ENCODE measurements at regions not wholly inside any gene's neighbourhood (a gene's known extent, or its start where the extent isn't known, plus 50 kb on each side); places are given as distances from the start of the nearest gene placed in this dataset.
A peak's percentile ranks its signal among the peaks of the same experiment; 100 is the strongest.

GRCh38 chr10:77712207-77712606, 74.6 kb upstream of the KCNMA1 start:
- intact Hi-C loops (cut with DNase I): loop anchor here (10.0 kb wide), 1 partner anchor 547 kb away; no protein-coding TSS in a partner anchor
- no peak for DNase-seq (ENCODE audit: low spot score)

GRCh38 chr10:77711683-77712049, 74.1 kb upstream of the KCNMA1 start:
- no peak for DNase-seq (ENCODE audit: low spot score)
- intact Hi-C loops (cut with DNase I): loop anchor here (10.0 kb wide), 1 partner anchor 547 kb away; no protein-coding TSS in a partner anchor

DNA sequence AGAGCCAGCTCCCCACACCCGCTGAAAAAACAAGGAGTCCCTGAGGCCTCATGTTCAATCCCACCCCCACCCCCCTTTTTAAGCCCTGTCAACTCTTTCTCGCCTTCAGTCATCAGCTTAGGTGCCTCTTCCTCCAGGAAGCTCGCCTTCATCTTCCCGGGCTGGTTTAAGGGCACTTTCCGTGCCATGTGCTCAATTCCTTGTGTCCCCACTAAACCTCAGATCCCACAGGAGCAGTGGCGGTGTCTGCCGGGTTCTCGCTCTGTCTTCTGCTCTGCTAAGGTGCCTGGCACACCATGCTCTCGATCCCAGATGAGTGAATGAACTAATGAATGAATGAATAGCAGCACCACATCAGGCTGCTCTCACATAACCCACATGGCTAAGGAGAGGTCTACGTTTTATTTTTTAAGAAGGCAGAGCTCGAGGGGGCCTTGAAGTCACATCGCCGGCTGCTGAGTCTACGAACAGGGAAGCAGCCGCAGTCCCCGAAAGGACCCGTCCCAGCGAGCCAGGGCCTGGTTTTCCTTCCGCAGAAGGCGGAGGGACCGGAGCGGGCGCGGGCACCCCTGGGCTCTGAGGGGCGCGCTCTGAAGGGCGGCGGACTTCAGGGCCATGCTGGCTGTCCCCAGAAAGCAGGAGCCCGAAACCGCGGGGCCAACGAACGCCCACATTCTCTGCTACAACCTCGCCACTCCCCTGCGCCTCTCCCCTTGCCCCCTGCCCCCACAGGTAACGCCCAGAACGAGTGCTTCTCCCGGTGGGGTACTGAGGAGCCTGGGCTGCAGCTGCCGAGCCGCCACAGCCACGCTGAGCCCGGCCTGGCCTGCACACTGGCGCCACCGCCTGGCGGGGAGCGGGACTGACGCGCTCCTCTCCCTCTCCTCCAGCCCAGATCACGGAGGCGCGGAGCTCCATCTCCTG, 73.4 kb upstream of the KCNMA1 start:
- intact Hi-C loops (cut with DNase I): loop anchor here (10.0 kb wide), 1 partner anchor 546 kb away; no protein-coding TSS in a partner anchor
- DNase-seq (ENCODE audit: low spot score): peak; percentile 93

DNA sequence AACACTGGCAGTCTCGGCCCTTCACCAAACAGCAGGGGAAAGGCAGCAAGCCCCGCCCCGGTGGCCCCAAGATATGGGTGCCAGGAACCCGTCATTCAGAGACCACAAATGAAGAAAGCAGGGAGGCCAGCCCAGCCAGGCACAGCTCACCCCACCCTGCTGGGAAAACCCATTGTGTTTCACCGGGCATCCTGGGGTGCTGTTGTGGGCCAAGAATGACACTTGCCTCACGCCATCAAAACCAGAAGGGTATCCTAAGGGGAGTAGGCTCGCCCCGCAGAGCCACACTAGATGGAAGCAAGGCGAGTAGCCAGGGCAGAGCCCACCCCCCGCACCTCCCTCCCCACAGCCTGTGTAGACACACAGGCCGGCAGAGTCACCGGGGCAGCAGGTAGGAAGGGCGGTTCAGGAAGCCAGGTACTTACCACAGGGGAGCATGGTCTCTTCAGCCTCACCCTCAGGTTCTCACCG, 72.5 kb upstream of the KCNMA1 start:
- no peak for DNase-seq (ENCODE audit: low spot score)
- intact Hi-C loops (cut with DNase I): loop anchor here (10.0 kb wide), 1 partner anchor 545 kb away; no protein-coding TSS in a partner anchor

DNA sequence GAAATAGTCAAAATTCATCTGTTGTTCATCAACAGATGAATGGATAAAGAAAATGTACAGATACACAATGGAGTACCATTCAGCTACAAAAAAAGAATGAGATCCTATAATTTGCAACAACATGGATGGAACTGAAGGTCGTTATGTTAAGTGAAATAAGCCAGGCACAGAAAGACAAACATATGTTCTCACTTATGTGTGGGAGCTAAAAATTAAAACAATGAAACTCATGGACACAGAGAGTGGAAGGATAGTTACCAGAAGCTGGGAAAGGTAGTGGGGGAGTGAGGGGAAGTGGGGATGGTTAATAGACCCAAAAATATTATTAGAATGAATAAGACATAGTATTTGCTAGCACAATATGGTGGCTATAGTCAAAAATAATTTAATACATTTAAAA, 70.0 kb upstream of the KCNMA1 start:
- intact Hi-C loops (cut with DNase I): no loop called here
- no peak for DNase-seq (ENCODE audit: low spot score)

DNA sequence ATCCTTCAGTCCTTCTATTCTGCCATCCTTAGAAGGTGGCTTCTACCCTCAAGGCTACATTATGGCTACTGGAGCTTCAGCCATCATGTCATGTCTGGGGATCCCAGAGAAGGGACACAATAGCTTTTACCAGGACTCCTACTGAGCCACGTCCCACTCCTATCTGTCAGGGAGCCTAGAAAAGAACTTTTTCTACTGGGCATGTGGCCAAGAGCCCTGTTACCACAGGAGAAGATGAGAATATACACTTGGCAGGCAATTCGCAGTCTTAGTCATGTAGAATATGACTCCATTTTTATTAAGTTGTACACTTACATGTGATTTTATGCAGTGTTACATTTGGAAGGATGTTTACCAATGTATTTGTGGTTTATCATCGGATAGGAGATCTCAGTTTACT, 64.6 kb upstream of the KCNMA1 start:
- intact Hi-C loops (cut with DNase I): no loop called here
- DNase-seq (ENCODE audit: low spot score): no peak

DNA sequence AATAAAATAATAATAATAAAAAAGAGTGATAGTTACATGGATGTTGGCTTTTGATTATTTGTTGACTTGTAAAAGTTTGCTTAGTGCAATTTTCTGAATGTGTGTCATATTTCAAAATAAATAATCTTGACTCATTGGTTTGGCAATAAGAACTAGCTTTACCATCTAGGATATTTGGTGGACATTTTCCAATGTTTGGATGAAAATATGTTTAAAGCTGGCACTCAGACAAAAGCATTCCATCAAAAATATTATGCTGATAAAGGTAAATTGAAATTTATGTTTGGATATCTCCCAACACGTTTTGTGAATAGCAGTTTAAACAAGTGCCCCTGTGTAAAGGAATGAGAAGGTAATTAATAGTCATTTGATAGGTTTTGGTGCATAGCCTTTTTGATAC, 62.5 kb upstream of the KCNMA1 start:
- DNase-seq (ENCODE audit: low spot score): no peak

DNA sequence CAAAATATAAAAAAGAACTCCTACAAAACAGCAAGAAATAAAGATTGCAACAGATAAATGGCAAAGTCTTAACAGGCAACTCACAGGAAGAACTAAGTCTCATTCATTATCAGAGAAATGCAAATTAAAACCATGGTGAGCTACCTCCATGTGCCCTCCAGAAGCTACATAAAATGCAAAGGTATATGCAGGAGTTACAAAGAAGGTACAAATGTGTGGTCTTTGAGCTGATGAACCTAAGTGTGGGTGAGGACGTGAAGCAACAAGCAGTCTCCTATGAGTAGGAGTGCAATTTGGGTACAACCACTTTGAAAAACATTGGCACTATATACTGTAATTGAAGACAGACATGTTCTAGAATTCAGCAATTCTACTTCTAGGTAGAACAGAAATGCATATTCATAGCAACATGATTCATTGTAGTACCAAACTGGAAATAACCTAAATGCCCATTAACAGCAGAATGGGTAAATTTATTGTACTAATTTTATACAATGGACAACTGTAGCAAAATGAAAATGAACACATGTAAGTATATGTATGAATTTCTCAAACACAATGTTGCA, 61.6 kb upstream of the KCNMA1 start:
- intact Hi-C loops (cut with DNase I): no loop called here

More for the DNA sequence above, 62.5 kb upstream of the KCNMA1 start:
- intact Hi-C loops (cut with DNase I): no loop called here

GRCh38 chr10:77698267-77698931, 60.8 kb upstream of the KCNMA1 start:
- no peak for DNase-seq (ENCODE audit: low spot score)
- intact Hi-C loops (cut with DNase I): no loop called here

More for the DNA sequence above, 61.6 kb upstream of the KCNMA1 start:
- DNase-seq (ENCODE audit: low spot score): no peak

GRCh38 chr10:77696584-77696983, 59.0 kb upstream of the KCNMA1 start:
- intact Hi-C loops (cut with DNase I): no loop called here
- no peak for DNase-seq (ENCODE audit: low spot score)

DNA sequence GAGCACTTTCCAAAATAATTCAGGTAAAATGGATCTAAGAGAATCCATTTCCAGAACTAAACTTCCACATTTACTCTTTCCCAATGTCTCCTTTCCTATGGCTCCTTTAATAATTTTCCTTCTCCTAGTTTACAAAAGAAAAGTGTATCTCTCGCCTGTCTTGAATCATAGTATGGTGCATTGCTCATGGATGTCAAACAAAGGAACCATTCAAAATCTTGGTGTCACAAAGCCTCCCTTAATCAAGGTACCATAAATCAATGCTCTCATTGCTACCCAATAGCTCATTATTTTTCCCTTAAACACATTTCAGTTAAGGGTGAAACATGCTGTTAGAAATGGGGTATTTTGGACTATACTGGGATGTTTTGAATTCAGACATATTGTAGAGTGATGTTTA, 57.6 kb upstream of the KCNMA1 start:
- intact Hi-C loops (cut with DNase I): no loop called here
- DNase-seq (ENCODE audit: low spot score): no peak

DNA sequence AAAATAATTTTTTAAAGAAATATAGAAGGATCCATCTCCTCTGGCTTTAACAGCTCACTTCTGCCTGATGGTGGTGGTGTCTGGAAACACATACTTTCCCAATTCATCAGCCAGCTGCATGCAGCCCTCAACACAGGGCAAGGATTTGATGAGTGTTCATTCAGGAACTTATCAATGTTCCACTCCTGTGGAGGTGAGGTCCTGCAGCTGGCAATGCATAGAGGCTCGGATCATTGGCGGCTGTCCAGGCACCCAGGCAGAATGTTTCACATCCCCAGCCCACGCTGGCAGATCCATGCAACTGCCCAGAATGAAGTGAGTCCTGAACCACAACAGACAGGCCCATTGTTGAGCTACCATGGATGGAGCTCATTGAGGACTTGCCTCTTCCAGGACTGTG, 55.2 kb upstream of the KCNMA1 start:
- intact Hi-C loops (cut with DNase I): no loop called here
- no peak for DNase-seq (ENCODE audit: low spot score)

DNA sequence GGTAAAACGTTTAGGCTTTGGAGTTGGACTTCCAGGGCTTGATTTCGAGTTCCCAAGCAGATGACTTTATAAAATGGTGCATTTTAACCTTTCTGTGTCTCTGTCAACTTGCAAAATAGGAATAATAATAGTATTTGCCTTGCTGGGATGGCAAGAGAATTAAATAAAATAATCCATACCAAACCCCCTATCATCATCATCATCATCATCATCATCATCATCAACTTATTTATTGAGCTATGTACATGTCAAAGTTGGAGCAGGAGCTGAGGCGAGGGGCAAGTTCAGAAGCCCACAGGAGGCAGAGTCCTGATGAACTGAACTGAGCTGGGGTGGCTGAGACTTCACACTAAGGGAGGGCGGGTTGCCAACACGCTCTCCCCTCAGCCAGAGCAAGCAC, 51.7 kb upstream of the KCNMA1 start:
- intact Hi-C loops (cut with DNase I): no loop called here
- DNase-seq (ENCODE audit: low spot score): no peak

GRCh38 chr10:77687621-77688020, 50.0 kb upstream of the KCNMA1 start:
- intact Hi-C loops (cut with DNase I): no loop called here
- no peak for DNase-seq (ENCODE audit: low spot score)
